Lower leg skin (tissue), 3 donors: ENCODE measurements at regions not wholly inside any gene's neighbourhood (a gene's known extent, or its start where the extent isn't known, plus 50 kb on each side); places are given as distances from the start of the nearest gene placed in this dataset.

Source experiments
- POLR2A ChIP-seq, 2 donors: fragments of 450-650 bp; IDR thresholded peaks; one replicate each; pipeline ENCODE4 v1.6.1; 2016 to 2017; ENCODE audit warnings: antibody characterized with exemption in 2 of 2, mild to moderate bottlenecking in 1 of 2, moderate library complexity in 1 of 2
- TF ChIP-seq, protein P1 (sequence below), 3 donors: fragments of 450-650 bp; IDR thresholded peaks; one replicate each; pipeline ENCODE4 v1.5.1; 2016; ENCODE audit warnings: antibody characterized with exemption in 3 of 3, mild to moderate bottlenecking in 3 of 3, moderate library complexity in 2 of 3

GRCh38 chr10:6996431-6996830 is 414.4 kb downstream of the SFMBT2 start:
- TF ChIP-seq, protein P1, sequence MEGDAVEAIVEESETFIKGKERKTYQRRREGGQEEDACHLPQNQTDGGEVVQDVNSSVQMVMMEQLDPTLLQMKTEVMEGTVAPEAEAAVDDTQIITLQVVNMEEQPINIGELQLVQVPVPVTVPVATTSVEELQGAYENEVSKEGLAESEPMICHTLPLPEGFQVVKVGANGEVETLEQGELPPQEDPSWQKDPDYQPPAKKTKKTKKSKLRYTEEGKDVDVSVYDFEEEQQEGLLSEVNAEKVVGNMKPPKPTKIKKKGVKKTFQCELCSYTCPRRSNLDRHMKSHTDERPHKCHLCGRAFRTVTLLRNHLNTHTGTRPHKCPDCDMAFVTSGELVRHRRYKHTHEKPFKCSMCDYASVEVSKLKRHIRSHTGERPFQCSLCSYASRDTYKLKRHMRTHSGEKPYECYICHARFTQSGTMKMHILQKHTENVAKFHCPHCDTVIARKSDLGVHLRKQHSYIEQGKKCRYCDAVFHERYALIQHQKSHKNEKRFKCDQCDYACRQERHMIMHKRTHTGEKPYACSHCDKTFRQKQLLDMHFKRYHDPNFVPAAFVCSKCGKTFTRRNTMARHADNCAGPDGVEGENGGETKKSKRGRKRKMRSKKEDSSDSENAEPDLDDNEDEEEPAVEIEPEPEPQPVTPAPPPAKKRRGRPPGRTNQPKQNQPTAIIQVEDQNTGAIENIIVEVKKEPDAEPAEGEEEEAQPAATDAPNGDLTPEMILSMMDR (IDR thresholded peaks at IDR 0.05), result no peak
- no peak for TF ChIP-seq POLR2A (IDR thresholded peaks at IDR 0.05)
